ENCODE measurements at regions not wholly inside any gene's neighbourhood (a gene's known extent, or its start where the extent isn't known, plus 50 kb on each side); places are given as distances from the start of the nearest gene placed in this dataset.

DNA sequence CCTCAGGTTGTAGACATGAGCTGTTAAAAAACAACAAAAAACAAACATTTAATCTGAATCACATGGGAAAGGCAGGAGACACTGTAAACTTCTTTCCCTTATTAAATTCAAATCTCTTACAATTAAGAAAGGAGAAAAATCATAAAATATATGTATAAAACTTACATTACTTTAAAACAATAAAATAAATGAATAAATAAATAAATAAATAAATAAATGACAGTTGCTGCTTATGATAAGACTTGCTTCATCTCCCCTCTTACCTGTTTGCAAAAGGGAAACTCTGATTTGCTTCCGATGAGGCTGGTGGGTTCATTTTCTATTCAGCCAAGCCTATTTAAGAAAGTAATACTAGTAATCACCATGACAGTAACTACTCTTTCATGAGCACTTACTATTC lies 353.4 kb upstream of the TBL1XR1 start:
- DNase-seq, result no peak

DNA sequence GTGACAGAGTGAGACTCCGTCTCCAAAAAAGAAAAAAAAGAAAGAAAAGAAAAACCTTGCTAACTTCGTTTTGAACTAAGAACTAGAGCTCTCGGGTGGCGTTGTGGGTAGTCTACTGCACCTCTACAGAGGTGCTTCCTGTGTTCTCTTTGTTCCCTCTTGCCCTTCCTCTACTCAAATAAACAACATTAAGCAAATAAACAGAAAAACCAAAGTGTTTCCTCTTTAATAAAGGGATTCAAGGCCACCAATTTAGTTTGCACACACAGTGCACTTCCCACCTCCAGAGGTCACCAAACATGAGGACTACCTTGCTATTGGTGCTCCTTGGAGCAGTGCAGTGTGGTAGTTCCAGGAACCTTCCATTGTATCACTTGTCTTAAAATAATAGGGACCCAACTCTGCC lies 354.2 kb upstream of the TBL1XR1 start:
- DNase-seq, result peak; percentile 35

DNA sequence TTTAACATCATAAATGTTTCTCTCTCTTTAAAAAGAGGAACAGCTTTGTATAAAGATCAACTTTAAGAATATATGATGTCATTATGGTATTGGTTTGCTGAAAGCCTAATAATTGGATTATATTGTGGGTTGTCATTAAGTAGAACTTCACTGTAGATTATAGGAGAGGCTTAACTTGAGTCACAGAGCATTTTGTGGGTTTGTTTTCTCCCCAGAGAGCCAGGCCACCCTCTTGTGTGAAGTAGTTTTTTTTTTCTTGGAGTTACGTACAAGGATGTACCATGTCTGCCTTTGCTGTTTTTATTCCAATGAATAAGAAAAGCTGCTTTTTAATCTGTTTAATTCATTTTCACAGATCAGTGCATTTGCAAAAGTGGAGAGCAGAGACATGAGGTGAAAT lies 354.8 kb upstream of the TBL1XR1 start:
- no peak for DNase-seq

GRCh38 chr3:177553012-177553411 lies 355.7 kb upstream of the TBL1XR1 start:
- no peak for DNase-seq

DNA sequence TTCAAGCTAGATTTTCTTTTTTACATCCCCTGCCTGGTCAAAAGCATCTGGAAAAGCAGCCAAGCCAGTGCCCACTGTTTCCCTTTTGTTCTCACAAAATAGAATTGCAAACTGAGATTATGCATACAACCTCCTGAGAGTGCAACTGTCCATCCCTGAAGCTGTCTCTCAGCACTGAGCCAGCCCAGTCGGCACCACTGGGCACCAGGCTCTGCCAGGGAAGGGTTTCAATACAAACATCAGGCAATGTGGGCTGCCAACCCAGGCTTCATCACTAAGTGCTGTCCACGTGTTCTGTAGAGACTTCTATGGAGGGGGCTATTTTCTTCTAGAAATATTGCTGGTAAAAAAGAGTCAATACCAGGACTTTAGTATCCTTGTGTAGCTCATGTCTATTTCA lies 356.3 kb upstream of the TBL1XR1 start:
- peak; percentile 40 for DNase-seq

DNA sequence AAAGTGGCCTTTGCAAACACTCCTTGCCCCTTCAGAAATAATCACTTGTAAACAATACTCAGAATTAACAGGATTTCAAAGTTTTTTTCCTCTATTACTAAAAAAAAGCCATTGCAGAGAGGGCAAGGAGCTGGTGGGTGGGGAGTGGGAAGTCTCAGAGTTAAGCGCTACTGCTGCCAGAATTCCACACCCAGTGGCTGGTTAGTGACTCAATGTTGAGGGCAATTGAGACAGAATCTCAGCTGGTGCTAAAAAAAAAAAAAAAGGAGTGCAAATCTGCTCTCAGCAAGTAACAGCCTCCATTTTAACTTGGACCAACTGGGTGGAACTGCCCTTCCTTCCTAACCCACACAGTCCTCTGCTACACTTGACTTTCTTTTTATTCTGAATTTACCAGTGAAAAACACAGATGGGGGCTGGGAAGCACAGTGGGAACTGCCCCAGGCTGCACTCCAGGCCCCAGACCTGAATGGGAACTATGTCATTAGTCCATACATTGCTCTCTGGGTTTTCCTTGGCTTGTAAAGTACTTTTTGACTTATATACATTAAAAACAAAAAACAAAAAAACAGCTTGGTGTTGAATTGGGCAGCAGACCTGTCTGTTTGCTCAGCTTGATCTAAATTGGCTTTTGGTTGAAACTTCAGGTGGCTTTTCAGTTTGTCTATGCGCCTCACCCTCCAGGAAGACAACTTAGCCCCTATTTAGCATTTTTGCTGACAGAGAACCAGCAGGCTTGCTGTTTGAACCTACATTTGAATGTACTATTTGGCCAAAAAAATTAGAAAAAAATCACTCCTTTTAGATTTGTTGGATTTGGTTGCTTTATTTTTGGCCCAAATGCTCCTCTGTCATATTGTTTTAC lies 357.8 kb upstream of the TBL1XR1 start:
- DNase-seq, result no peak

DNA sequence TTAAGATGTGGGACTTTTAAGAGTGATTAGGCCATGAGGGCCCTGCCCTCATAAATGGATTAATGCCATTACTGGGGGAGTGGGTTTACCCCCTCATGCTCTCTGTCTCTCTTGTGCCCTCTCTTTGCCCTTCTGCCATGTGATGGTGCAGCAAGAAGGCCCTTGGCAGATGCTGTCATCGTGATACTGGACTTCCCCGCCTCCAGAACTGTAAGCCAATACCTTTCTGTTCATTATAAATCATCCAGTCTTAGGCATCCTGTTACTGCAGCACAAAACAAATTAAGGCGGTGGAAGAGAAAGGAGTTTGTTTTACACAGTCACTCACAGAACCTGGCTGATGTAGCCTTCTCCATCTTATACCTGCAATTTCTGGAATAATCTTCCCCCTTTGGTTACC lies 360.3 kb upstream of the TBL1XR1 start:
- no peak for DNase-seq

- no peak for DNase-seq
Observed at GRCh38 chr3:177561365-177561764, 364.1 kb upstream of the TBL1XR1 start.

DNA sequence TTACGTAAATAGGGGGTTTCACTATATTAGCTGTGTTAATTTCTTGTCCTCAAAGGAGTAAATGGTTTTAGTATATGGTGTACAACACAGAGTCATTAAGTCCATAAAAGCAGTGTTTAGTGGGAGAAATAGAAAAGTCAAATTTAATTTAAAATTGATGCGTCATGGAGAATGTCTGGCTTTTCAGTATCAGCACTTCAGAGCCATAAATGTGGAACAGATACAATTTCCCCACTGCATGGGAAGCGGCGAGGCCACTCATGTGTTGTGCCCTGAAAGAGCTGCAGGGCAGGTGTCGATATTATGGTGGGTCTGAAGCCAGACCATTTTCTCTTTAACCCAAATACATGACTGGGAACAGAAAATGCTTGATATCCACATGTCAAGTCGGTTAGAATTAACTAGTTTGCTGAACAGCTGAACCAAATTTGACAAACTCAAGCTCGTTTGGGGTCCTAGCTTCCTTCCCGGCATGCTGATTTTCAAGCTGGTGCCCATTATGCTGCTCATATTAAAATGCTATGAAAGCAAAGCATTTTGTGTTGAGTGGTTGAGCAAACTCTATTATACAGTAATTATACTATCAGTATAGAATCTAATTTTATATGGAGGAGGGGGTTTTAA lies 364.6 kb upstream of the TBL1XR1 start:
- no peak for DNase-seq

GRCh38 chr3:177563243-177563780 lies 366.0 kb upstream of the TBL1XR1 start:
- DNase-seq, result no peak

DNA sequence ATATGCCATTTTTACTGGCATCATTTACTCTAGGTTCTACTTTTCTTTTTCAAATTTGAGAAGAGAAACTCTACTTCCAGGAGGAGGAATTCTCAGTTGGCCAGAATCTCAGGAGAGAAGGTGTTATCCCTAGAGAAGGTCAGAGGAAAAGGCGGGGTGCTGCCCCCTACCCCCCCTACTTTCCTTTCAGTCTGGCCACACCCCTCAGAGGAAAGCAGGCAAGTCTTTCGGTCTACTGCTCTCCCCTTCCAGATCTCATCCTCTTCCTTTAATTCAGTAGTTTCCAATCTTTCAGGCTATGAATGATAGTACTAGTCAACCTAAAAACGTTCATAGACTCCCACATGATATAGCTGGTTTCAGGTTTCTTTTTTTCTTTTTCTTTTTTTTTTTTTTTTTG lies 366.5 kb upstream of the TBL1XR1 start:
- DNase-seq, result no peak

DNA sequence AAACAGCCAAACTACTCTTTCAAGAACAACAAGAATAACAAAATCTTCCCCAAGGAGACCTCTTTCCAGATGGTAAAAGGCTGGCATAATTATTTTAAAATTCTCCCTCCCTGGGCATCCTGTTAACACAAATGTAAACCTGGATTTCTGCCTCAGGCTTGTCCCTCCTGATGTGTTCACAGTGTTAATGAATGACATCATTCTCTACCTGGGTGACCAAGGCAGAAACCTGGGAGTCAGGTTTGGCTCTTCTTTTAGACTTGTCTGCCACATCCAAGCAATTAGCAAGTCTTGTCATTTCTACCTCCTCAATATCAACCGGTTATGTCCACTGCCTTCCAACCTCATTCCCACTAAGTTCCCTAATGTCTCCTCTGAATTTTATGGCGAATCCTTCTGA lies 368.7 kb upstream of the TBL1XR1 start:
- DNase-seq, result no peak

- DNase-seq, result no peak
Observed at GRCh38 chr3:177567833-177568232, 370.6 kb upstream of the TBL1XR1 start.

DNA sequence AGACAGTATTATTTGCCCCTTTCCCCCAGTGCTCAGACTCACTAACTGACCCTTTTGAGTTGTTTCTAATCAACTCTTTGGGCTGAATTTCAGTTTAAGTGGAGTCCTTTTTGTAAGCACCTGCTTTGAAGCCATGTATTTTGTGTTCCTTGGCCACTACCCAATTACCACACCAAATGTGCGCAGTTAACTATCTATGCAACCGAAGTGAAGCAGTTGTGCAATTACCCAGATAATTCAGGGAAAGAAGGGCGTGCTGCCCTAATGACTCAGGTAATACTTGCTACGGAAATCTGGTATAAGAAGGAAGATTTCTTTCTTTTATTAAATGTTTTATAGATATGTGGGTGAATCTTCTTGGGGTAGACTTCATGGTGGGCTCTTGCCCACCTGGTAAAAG lies 371.9 kb upstream of the TBL1XR1 start:
- peak; percentile 55 for DNase-seq

- DNase-seq, result no peak
Observed at GRCh38 chr3:177569875-177570657, 372.8 kb upstream of the TBL1XR1 start.

DNA sequence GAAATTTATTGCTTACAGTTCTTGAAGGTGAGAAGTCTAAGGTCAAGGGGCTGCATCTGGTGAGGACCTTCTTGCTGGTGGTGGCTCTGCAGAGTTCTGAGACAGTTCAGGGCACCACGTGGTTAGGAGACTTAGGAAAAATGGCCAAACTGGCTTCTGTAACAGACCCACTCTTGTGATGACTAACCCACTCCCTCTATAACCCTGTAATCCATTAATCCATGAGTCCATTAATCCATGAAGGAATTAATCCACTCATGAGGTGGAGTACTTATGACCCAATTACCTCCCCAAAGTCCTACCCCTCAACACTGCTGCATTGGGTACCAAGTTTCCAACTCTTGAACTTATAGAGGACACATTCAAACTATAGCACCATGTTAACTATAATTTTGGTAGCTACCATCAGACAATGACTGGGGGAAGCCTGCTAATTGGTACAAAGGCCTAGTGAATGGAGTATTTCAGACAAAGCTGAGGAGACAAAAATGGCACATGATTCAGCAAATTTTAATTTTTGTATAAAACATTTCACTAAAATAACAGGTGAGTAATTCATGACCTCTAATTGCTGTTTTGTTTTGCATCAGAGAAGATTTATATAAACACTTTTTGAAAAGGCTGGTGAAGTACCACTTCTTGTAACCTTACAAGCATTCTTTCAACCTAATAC lies 374.1 kb upstream of the TBL1XR1 start:
- no peak for DNase-seq

GRCh38 chr3:177571944-177572315 lies 374.6 kb upstream of the TBL1XR1 start:
- DNase-seq, result no peak

DNA sequence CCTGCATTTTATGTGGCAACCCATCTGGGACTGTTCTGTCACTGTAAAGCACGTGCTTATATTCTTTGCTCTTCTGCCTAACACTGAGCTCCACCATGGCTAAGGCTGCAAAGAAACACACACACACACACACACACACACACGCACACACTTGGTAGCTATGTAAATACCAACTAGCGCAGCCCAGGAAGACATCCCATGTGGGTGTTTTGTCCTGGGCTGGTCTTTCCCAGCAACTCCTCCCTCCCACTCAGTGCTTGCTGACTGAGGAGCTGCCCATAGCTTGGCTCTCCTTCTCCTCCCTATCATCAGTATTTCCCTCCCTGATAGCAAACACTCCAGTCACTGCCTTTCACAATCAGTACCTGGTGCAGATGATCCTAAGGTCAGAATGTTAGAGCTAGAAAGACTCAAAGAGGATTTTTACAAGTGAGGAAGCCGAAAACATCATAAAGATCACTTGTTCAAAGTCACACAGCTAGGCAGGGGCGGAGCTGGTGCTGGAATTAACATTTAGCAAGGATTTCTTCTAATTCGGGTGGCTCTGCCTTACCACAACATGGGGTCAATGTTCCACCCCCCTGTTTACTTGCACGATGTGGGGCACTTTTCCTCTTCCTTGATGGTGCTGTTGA lies 377.1 kb upstream of the TBL1XR1 start:
- peak; percentile 86 for DNase-seq

- DNase-seq, result no peak
Observed at GRCh38 chr3:177576746-177577145, 379.5 kb upstream of the TBL1XR1 start.

GRCh38 chr3:177578488-177578887 lies 381.2 kb upstream of the TBL1XR1 start:
- DNase-seq, result no peak

DNA sequence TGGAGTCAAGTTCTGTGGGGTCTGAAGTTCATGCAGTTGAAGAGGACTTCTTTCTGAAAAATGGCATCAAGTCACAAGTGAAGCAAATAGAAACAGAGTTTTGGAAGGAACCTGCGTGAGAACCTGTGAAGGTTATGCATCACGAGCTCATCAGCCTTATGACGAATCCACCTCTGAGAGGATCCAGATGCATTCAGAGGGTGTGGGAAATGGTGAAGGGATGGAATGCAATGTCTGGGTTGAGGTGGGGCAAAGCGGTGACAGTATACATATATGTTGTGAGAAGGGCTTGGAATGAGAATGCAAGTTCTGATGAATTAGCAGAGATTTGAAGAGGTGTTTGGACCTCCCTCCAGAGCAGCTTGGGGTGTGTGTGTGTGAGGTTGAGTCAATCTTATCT lies 382.1 kb upstream of the TBL1XR1 start:
- DNase-seq, result no peak

DNA sequence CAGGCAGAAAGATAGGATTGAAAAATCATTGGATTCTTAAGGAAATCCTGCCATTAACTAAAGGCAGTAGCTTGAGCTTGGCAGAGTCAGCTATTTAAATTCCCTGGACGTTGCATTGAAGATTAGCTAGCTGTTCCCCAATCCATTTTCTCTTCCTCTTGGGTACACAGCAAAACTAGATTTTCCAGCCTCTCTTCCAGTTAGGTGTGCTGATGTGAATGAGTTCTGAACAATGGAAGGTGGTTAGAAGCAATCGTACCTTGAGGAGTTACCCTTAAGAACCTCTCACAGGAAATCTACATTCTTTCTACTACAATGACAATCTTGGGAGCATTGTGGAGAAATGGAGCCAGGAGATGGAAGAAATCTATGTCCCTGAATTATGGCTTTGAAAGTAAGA lies 383.2 kb upstream of the TBL1XR1 start:
- DNase-seq, result no peak

GRCh38 chr3:177585271-177585670 lies 388.0 kb upstream of the TBL1XR1 start:
- no peak for DNase-seq

Measured in NCI-H2029 (cell line).